ENCODE measurements at regions not wholly inside any gene's neighbourhood (a gene's known extent, or its start where the extent isn't known, plus 50 kb on each side); places are given as distances from the start of the nearest gene placed in this dataset.
"Not testable (repeated sequence)": the region's sequence is repeated elsewhere in the genome, so short reads cannot be mapped to it uniquely, and the experiment has no call there.

GRCh38 chr1:93766451-93766850 lies 84.8 kb upstream of the BCAR3 start:
- no peak for FAIRE-seq
- no peak for DNase-seq
- H3K27me3 ChIP-seq (ENCODE audit: control insufficient read depth in 3 of 3, insufficient read depth in 3 of 3, low read length in 3 of 3): peaks cover 0 to 2% (median 0%) of the 10 kb centered on the region in 3 donors
- H3K36me3 ChIP-seq (ENCODE audit: control insufficient read depth in 3 of 3, insufficient read depth in 2 of 3, low read depth in 1 of 3, low read length in 3 of 3): no peaks in the 10 kb centered on the region
- no peaks in the 10 kb centered on the region for H3K9me3 ChIP-seq (ENCODE audit: control insufficient read depth in 2 of 2, insufficient read depth in 1 of 2, low read depth in 1 of 2, low read length in 1 of 2)
- no peak overlapping the region for H3K4me3 ChIP-seq (ENCODE audit: low read depth in 1 of 3, low read length in 3 of 3)
- H3K4me1 ChIP-seq (ENCODE audit: control insufficient read depth in 3 of 3, insufficient read depth in 2 of 3, low read depth in 1 of 3, low read length in 2 of 3): peaks cover 3 to 25% (median 8%) of the 10 kb centered on the region in 3 donors
- 90 to 92% (median 91%) methylated on average over 7 of the region's 7 CpGs for WGBS, 3 donors
- H3K27ac ChIP-seq (ENCODE audit: low read depth in 1 of 3, low read length in 2 of 3): no peak overlapping the region

DNA sequence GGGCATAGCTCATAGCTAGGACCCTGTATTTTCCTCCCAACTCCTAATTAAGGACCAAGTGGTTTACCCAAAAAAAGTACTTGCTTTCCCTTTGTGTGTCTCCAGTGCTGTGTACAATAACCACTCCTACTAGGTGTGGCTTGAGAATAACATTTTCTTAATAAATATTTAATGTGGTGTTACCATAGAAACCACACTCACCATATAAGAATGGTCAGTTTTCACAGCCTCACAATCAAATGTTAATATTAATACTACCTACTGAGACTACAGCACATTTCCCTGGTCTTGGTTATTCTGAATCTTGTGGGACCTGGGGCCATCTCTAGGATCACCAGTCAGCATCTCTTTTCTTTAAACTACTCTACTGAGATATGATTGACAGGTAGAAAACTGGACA lies 83.5 kb upstream of the BCAR3 start:
- H3K9me3 ChIP-seq (ENCODE audit: control insufficient read depth in 2 of 2, insufficient read depth in 1 of 2, low read depth in 1 of 2, low read length in 1 of 2): no peaks in the 10 kb centered on the region
- H3K27ac ChIP-seq (ENCODE audit: low read depth in 1 of 3, low read length in 2 of 3): no peak overlapping the region
- no peak for FAIRE-seq
- peaks cover 0 to 2% (median 0%) of the 10 kb centered on the region in 3 donors for H3K27me3 ChIP-seq (ENCODE audit: control insufficient read depth in 3 of 3, insufficient read depth in 3 of 3, low read length in 3 of 3)
- H3K4me1 ChIP-seq (ENCODE audit: control insufficient read depth in 3 of 3, insufficient read depth in 2 of 3, low read depth in 1 of 3, low read length in 2 of 3): peaks cover 3 to 22% (median 8%) of the 10 kb centered on the region in 3 donors
- H3K36me3 ChIP-seq (ENCODE audit: control insufficient read depth in 3 of 3, insufficient read depth in 2 of 3, low read depth in 1 of 3, low read length in 3 of 3): no peaks in the 10 kb centered on the region
- no peak for DNase-seq
- no peak overlapping the region for H3K4me3 ChIP-seq (ENCODE audit: low read depth in 1 of 3, low read length in 3 of 3)

GRCh38 chr1:93764366-93764750 lies 82.7 kb upstream of the BCAR3 start:
- WGBS, 3 donors: 87 to 96% (median 94%) methylated on average over 5 of the region's 5 CpGs
- no peak overlapping the region for H3K27ac ChIP-seq (ENCODE audit: low read depth in 1 of 3, low read length in 2 of 3)

DNA sequence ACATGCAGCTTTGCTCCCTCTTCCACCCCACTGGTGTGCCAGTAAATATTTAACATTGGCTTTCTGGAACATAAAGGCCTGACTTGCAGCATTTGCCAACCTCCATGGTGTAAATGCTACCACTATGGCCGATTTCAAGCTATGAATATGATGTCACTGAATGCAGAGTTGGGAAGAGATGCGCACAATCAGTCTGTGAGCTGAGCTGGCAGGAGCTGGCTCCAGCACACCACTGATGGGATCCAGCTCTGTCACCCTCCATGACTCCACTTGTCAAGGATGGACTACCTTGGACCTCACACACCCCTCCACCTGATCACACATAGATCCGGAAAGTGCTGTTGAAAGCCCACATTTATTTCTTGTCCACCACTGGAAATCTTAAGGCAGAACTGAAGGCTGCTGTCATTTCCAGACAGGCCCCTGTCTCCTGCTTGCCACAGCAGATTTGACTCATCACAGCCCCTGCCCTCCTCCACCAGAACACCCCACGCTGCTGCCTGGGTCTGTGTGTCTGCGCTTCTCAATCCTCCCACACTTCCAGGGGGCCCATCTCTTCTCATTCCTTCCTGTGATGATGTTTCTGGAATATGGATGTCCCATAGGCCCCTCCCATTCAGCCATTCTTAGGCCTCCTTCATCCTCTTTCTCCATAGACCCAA lies 82.2 kb upstream of the BCAR3 start:
- Histone ChIP-seq H3K9me3 (ENCODE audit: control insufficient read depth in 2 of 2, insufficient read depth in 1 of 2, low read depth in 1 of 2, low read length in 1 of 2) (no peaks in the 10 kb centered on the region), H3K27ac (ENCODE audit: low read depth in 1 of 3, low read length in 2 of 3) (no peak overlapping the region), H3K4me3 (ENCODE audit: low read depth in 1 of 3, low read length in 3 of 3) (no peak overlapping the region), H3K36me3 (ENCODE audit: control insufficient read depth in 3 of 3, insufficient read depth in 2 of 3, low read depth in 1 of 3, low read length in 3 of 3) (no peaks in the 10 kb centered on the region), H3K4me1 (ENCODE audit: control insufficient read depth in 3 of 3, insufficient read depth in 2 of 3, low read depth in 1 of 3, low read length in 2 of 3) (peaks cover 2 to 11% (median 3%) of the 10 kb centered on the region in 3 donors), H3K27me3 (ENCODE audit: control insufficient read depth in 3 of 3, insufficient read depth in 3 of 3, low read length in 3 of 3) (peaks cover 0 to 2% (median 0%) of the 10 kb centered on the region in 3 donors)
- 91 to 95% (median 92%) methylated on average over 5 of the region's 5 CpGs for whole genome bisulfite sequencing, 3 donors
- no peak for FAIRE-seq
- no peak for DNase-seq

More at GRCh38 chr1:93764366-93764750, 82.7 kb upstream of the BCAR3 start:
- Histone ChIP-seq H3K27me3 (ENCODE audit: control insufficient read depth in 3 of 3, insufficient read depth in 3 of 3, low read length in 3 of 3) (peaks cover 0 to 2% (median 0%) of the 10 kb centered on the region in 3 donors), H3K4me3 (ENCODE audit: low read depth in 1 of 3, low read length in 3 of 3) (no peak overlapping the region), H3K4me1 (ENCODE audit: control insufficient read depth in 3 of 3, insufficient read depth in 2 of 3, low read depth in 1 of 3, low read length in 2 of 3) (peaks cover 3 to 15% (median 7%) of the 10 kb centered on the region in 3 donors), H3K9me3 (ENCODE audit: control insufficient read depth in 2 of 2, insufficient read depth in 1 of 2, low read depth in 1 of 2, low read length in 1 of 2) (no peaks in the 10 kb centered on the region), H3K36me3 (ENCODE audit: control insufficient read depth in 3 of 3, insufficient read depth in 2 of 3, low read depth in 1 of 3, low read length in 3 of 3) (no peaks in the 10 kb centered on the region)
- DNase-seq (no peak), FAIRE-seq (no peak)

DNA sequence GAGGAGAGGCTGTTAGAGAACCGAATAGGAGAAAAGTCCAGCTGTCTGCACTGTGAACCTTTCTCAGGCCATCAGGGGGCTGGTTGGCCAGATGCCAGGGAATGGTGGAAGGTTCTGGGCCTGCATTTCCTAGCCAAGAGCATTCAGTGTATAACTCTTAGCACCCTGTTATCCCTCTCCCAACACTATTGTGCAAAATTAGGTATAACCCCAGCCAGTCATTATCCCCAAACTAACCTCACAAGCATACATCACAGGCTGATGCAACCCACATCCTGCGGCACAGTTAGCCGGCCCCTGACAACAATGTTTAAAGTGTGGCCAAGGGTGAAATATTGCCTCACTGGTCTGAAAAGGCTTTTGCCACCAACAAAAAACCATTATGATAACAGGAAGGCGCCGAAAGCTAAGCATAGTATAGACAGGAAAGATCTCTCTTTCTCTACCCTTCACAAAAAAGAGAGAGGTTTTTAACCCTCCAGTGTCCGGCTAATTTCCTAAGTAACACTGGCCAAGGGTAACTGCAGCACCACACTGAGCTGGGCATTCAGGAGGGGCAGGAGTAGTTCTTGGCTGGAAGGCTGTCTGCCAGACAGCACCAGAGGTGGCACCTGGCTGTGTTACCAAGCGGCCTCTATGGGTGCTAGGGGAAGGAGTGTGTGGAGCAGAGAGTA lies 77.3 kb upstream of the BCAR3 start:
- 58 to 73% (median 63%) methylated on average over 7 of the region's 7 CpGs for WGBS, 3 donors
- no peak for FAIRE-seq

GRCh38 chr1:93757256-93758036 lies 75.8 kb upstream of the BCAR3 start:
- DNase-seq: no peak
- Histone ChIP-seq H3K36me3 (ENCODE audit: control insufficient read depth in 3 of 3, insufficient read depth in 2 of 3, low read depth in 1 of 3, low read length in 3 of 3) (no peaks in the 10 kb centered on the region), H3K4me1 (ENCODE audit: control insufficient read depth in 3 of 3, insufficient read depth in 2 of 3, low read depth in 1 of 3, low read length in 2 of 3) (peaks cover 0 to 6% (median 0%) of the 10 kb centered on the region in 3 donors), H3K27me3 (ENCODE audit: control insufficient read depth in 3 of 3, insufficient read depth in 3 of 3, low read length in 3 of 3) (no peaks in the 10 kb centered on the region), H3K9me3 (ENCODE audit: control insufficient read depth in 2 of 2, insufficient read depth in 1 of 2, low read depth in 1 of 2, low read length in 1 of 2) (no peaks in the 10 kb centered on the region), H3K4me3 (ENCODE audit: low read depth in 1 of 3, low read length in 3 of 3) (no peak overlapping the region), H3K27ac (ENCODE audit: low read depth in 1 of 3, low read length in 2 of 3) (no peak overlapping the region)
- 93 to 96% (median 93%) methylated on average over 8 of the region's 8 CpGs for WGBS, 3 donors
- FAIRE-seq: no peak

More for the DNA sequence above, 77.3 kb upstream of the BCAR3 start:
- peak in 1 of 2 donors; percentile 33 for DNase-seq
- H3K27ac ChIP-seq (ENCODE audit: low read depth in 1 of 3, low read length in 2 of 3): peak overlapping the region in 1 of 3 donors; percentile 38
- H3K36me3 ChIP-seq (ENCODE audit: control insufficient read depth in 3 of 3, insufficient read depth in 2 of 3, low read depth in 1 of 3, low read length in 3 of 3): no peaks in the 10 kb centered on the region
- peaks cover 0 to 6% (median 0%) of the 10 kb centered on the region in 3 donors for H3K4me1 ChIP-seq (ENCODE audit: control insufficient read depth in 3 of 3, insufficient read depth in 2 of 3, low read depth in 1 of 3, low read length in 2 of 3)
- H3K27me3 ChIP-seq (ENCODE audit: control insufficient read depth in 3 of 3, insufficient read depth in 3 of 3, low read length in 3 of 3): no peaks in the 10 kb centered on the region
- no peak overlapping the region for H3K4me3 ChIP-seq (ENCODE audit: low read depth in 1 of 3, low read length in 3 of 3)
- no peaks in the 10 kb centered on the region for H3K9me3 ChIP-seq (ENCODE audit: control insufficient read depth in 2 of 2, insufficient read depth in 1 of 2, low read depth in 1 of 2, low read length in 1 of 2)

- H3K4me1 ChIP-seq (ENCODE audit: control insufficient read depth in 3 of 3, insufficient read depth in 2 of 3, low read depth in 1 of 3, low read length in 2 of 3): peaks cover 0 to 6% (median 0%) of the 10 kb centered on the region in 3 donors
- no peak overlapping the region for H3K27ac ChIP-seq (ENCODE audit: low read depth in 1 of 3, low read length in 2 of 3)
- DNase-seq (no peak), FAIRE-seq (no peak)
- no peak overlapping the region for H3K4me3 ChIP-seq (ENCODE audit: low read depth in 1 of 3, low read length in 3 of 3)
- no peaks in the 10 kb centered on the region for H3K36me3 ChIP-seq (ENCODE audit: control insufficient read depth in 3 of 3, insufficient read depth in 2 of 3, low read depth in 1 of 3, low read length in 3 of 3)
- no peaks in the 10 kb centered on the region for H3K27me3 ChIP-seq (ENCODE audit: control insufficient read depth in 3 of 3, insufficient read depth in 3 of 3, low read length in 3 of 3)
- H3K9me3 ChIP-seq (ENCODE audit: control insufficient read depth in 2 of 2, insufficient read depth in 1 of 2, low read depth in 1 of 2, low read length in 1 of 2): no peaks in the 10 kb centered on the region
These were observed 75.0 kb upstream of the BCAR3 start for GRCh38 chr1:93756657-93757056.

DNA sequence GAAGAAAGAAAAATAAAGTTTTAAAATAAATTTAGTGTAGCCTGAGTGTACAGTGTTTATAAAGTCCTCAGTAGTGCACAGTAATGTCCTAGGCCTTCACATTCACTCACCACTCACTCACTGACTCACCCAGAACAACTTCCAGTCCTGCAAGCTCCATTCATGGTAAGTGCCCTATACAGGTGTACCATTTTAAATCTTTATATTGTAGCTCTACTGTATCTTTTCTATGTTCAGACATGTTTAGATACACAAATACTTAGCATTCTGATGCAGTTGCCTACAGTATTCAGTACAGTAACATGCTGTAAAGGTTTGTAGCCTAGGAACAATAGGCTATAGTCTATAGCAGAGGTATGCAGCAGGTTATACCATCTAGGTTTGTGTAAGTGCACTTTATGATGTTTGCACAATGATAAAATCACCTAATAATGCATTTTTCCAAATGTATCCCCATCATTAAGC lies 73.6 kb upstream of the BCAR3 start:
- DNase-seq; H3K27ac ChIP-seq (ENCODE audit: low read depth in 1 of 3, low read length in 2 of 3); FAIRE-seq; H3K36me3 ChIP-seq (ENCODE audit: control insufficient read depth in 3 of 3, insufficient read depth in 2 of 3, low read depth in 1 of 3, low read length in 3 of 3); H3K4me3 ChIP-seq (ENCODE audit: low read depth in 1 of 3, low read length in 3 of 3); H3K9me3 ChIP-seq (ENCODE audit: control insufficient read depth in 2 of 2, insufficient read depth in 1 of 2, low read depth in 1 of 2, low read length in 1 of 2); H3K27me3 ChIP-seq (ENCODE audit: control insufficient read depth in 3 of 3, insufficient read depth in 3 of 3, low read length in 3 of 3): not testable (repeated sequence)
- peaks cover 0 to 10% (median 0%) of the 10 kb centered on the region in 3 donors for H3K4me1 ChIP-seq (ENCODE audit: control insufficient read depth in 3 of 3, insufficient read depth in 2 of 3, low read depth in 1 of 3, low read length in 2 of 3)
